ENCODE measurements at regions not wholly inside any gene's neighbourhood (a gene's known extent, or its start where the extent isn't known, plus 50 kb on each side); places are given as distances from the start of the nearest gene placed in this dataset.

DNA sequence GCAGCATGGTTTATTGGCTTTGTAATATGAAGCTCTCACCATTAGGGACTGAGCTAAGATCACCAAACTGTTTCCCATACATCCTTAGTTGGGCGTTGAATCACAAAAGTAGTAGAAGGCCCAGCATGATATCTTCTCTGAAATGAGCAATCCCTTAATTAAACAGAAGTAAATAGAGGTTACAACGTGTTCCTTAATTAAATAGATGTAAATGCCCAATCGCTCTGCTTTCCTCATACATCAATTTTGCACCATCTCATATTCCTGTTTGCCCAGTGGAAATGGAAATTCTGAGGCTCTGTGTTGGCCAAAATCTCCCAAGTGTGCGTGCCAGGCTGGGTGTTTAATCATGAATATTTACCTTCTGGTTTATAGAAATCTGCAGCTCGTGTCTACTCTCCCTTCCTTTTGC lies 107.4 kb upstream of the FOXB1 start:
- TF ChIP-seq CTCF (IDR thresholded peaks at IDR 0.05) (no peak), POLR2A (IDR thresholded peaks at IDR 0.05) (no peak), POLR2AphosphoS5 (IDR thresholded peaks at IDR 0.05) (no peak)
